WTC11 (cell line): ENCODE measurements at regions not wholly inside any gene's neighbourhood (a gene's known extent, or its start where the extent isn't known, plus 50 kb on each side); places are given as distances from the start of the nearest gene placed in this dataset.

Source experiments
- ATAC-seq: fragments of 200-7000 bp; cut with Tn5 transposase; 2 replicates; pipeline ENCODE4 v1.10.0; 2021; ENCODE audit warnings: mild to moderate bottlenecking, moderate library complexity
- CTCF ChIA-PET: fragments of 300-600 bp; sonication (Branson Sonifier 250); formaldehyde crosslinking; loops from one replicate; lab custom pipeline; 2021; ENCODE audit warnings: antibody characterized with exemption; lab: Charles Lee
- POLR2A ChIA-PET: fragments of 350-600 bp; sonication (Branson Sonifier 250); formaldehyde crosslinking; loops from one replicate; lab custom pipeline; 2021; ENCODE audit warnings: antibody characterized with exemption; lab: Charles Lee
- DNase-seq: peaks from one replicate; pipeline ENCODE4 v3.0.0; 2021; ENCODE audit warnings: low spot score
- H3K27ac Mint-ChIP-seq: 2 replicates; pipeline ENCODE4 v1.8.0; 2021; ENCODE audit warnings: mixed read lengths
- H3K27me3 Mint-ChIP-seq: 2 replicates; pipeline ENCODE4 v1.8.0; 2021; ENCODE audit warnings: low read depth, mild to moderate bottlenecking, moderate library complexity, mixed read lengths
- H3K36me3 Mint-ChIP-seq: 2 replicates; pipeline ENCODE4 v1.8.0; 2021; ENCODE audit warnings: mixed read lengths
- H3K4me1 Mint-ChIP-seq: 2 replicates; pipeline ENCODE4 v1.8.0; 2022; ENCODE audit warnings: mixed read lengths
- H3K4me3 Mint-ChIP-seq: 2 replicates; pipeline ENCODE4 v1.8.0; 2021; ENCODE audit warnings: mild to moderate bottlenecking, moderate library complexity, mixed read lengths
- H3K9me3 Mint-ChIP-seq: 2 replicates; pipeline ENCODE4 v1.8.0; 2021; ENCODE audit warnings: mixed read lengths
- EMX1 ChIP-seq: fragments of 250-450 bp; sonication (Bioruptor Pico); IDR thresholded peaks from 2 replicates; pipeline ENCODE4 v1.8.0; 2021; ENCODE audit warnings: mild to moderate bottlenecking
- HMGA2 ChIP-seq: fragments of 250-450 bp; sonication (Bioruptor Pico); IDR thresholded peaks from 2 replicates; pipeline ENCODE4 v1.4.0; 2021; ENCODE audit warnings: mild to moderate bottlenecking, moderate library complexity
- KAT7 ChIP-seq: sonication (generic); formaldehyde crosslinking; IDR thresholded peaks from 2 replicates; pipeline ENCODE4 v1.8.1; 2023; ENCODE audit warnings: missing genetic modification reagents, mild to moderate bottlenecking, borderline replicate concordance
- NFATC4 ChIP-seq: fragments of 250-450 bp; sonication (Bioruptor Pico); IDR thresholded peaks from 2 replicates; pipeline ENCODE4 v1.9.0; 2021; ENCODE audit warnings: mild to moderate bottlenecking
- NFYB ChIP-seq: sonication (generic); formaldehyde crosslinking; conservative IDR thresholded peaks from 2 replicates; pipeline ENCODE4 v1.8.0; 2022; ENCODE audit warnings: low read depth, missing genetic modification reagents
- NR2C2 ChIP-seq: sonication (generic); formaldehyde crosslinking; IDR thresholded peaks from 2 replicates; pipeline ENCODE4 v1.8.0; 2022; ENCODE audit warnings: mild to moderate bottlenecking, missing genetic modification reagents
- TEAD1 ChIP-seq: sonication (generic); formaldehyde crosslinking; IDR thresholded peaks from 2 replicates; pipeline ENCODE4 v1.8.0; 2022; ENCODE audit warnings: mild to moderate bottlenecking, missing genetic modification reagents
- TEAD4 ChIP-seq: sonication (generic); formaldehyde crosslinking; IDR thresholded peaks from 2 replicates; pipeline ENCODE4 v1.8.0; 2022; ENCODE audit warnings: mild to moderate bottlenecking, missing genetic modification reagents
- TF ChIP-seq, protein P1 (sequence below): sonication (generic); formaldehyde crosslinking; IDR thresholded peaks from 2 replicates; pipeline ENCODE4 v1.8.1; 2022; ENCODE audit warnings: mild to moderate bottlenecking, moderate library complexity, missing genetic modification reagents
- TF ChIP-seq, protein P2 (sequence below): sonication (generic); formaldehyde crosslinking; IDR thresholded peaks from 2 replicates; pipeline ENCODE4 v1.8.0; 2022; ENCODE audit warnings: missing genetic modification reagents
- TF ChIP-seq, protein P3 (sequence below): sonication (generic); formaldehyde crosslinking; IDR thresholded peaks from 2 replicates; pipeline ENCODE4 v1.8.0; 2023; ENCODE audit warnings: missing genetic modification reagents, mild to moderate bottlenecking, borderline replicate concordance
- TF ChIP-seq, protein P4 (sequence below): fragments of 250-450 bp; sonication (Bioruptor Pico); IDR thresholded peaks from 2 replicates; pipeline ENCODE4 v1.9.0; 2021; ENCODE audit warnings: mild to moderate bottlenecking

DNA sequence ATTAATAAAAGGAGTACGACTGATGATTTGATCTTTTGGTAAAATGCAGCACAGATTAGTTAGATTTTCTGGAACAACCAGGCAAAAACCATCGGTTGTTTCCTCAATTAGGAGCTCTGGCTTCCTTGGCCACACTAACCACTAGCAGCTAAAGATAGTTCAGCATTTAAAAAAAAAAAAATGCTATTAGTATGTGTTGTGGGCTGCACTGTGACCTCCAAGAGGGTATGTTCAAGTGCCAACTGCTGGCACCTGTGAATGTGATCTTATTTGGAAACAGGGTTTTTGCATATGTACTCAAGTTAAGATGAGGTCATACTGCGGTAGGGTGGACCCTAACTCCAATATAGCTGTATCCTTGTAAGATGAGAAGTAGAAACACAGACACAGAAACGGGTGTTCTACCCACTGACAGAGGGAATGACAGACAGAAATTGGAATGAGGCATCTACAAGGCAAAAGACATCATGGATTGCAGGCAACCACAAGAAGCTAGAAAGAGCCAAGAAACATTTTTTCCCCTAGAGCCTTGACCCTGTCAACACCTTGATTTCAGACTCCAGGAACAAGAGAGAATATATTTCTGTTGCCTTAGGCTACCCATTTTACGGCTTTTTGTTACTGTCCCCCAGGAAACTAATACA is 534.6 kb upstream of the ROBO2 start:
- H3K27me3 Mint-ChIP-seq = no peaks in the 10 kb centered on the region
- no peak for DNase-seq

DNA sequence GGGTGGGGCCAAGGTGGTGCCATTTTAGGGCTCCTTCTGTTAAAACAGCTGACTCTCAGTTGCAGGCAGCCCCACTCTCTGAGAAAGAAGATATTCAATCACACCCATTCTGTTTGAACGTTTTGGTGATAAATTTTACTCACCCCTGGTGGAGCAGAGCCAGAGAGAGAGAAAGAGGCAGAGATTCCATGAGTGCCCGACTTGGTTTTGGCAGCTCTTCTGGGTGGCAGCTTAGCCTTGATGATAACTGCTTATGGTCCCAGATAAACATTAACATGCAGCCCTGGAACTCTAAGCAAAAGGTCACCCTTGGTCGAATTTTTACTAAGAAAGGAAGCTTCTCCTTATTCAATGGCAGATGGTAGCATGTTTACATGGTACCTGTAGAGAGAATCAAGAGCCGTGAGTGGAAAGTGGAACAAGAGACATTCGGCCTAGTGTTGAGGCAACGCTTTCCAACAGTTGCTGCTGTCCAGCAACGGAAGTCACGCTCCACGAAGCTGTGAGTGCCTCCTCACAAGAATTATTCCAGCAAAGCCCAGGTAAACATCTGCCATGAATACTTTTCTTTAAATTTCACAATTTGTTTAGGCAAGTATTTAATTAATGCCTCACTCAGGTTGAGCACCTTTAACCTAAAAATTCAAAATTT is 530.6 kb upstream of the ROBO2 start:
- no peak for TF ChIP-seq TEAD4 (CRISPR knock-in tag)
- Mint-ChIP-seq H3K27me3 (no peaks in the 10 kb centered on the region), H3K4me1 (no peaks in the 10 kb centered on the region), H3K27ac (no peak overlapping the region), H3K4me3 (no peak overlapping the region), H3K36me3 (no peaks in the 10 kb centered on the region), H3K9me3 (no peaks in the 10 kb centered on the region)
- ChIA-PET POLR2A (no interaction called here), CTCF (no interaction called here)
- ATAC-seq (no peak), DNase-seq (no peak)

More for the DNA sequence above, 534.6 kb upstream of the ROBO2 start:
- no peak for ATAC-seq
- Mint-ChIP-seq H3K36me3 (no peaks in the 10 kb centered on the region), H3K4me3 (no peak overlapping the region), H3K4me1 (no peaks in the 10 kb centered on the region), H3K9me3 (no peaks in the 10 kb centered on the region), H3K27ac (no peak overlapping the region)
- ChIA-PET POLR2A (no interaction called here), CTCF (no interaction called here)
- TF ChIP-seq, protein P1, sequence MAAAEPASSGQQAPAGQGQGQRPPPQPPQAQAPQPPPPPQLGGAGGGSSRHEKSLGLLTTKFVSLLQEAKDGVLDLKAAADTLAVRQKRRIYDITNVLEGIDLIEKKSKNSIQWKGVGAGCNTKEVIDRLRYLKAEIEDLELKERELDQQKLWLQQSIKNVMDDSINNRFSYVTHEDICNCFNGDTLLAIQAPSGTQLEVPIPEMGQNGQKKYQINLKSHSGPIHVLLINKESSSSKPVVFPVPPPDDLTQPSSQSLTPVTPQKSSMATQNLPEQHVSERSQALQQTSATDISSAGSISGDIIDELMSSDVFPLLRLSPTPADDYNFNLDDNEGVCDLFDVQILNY (CRISPR knock-in tag) = no peak
- TF ChIP-seq, protein P2, sequence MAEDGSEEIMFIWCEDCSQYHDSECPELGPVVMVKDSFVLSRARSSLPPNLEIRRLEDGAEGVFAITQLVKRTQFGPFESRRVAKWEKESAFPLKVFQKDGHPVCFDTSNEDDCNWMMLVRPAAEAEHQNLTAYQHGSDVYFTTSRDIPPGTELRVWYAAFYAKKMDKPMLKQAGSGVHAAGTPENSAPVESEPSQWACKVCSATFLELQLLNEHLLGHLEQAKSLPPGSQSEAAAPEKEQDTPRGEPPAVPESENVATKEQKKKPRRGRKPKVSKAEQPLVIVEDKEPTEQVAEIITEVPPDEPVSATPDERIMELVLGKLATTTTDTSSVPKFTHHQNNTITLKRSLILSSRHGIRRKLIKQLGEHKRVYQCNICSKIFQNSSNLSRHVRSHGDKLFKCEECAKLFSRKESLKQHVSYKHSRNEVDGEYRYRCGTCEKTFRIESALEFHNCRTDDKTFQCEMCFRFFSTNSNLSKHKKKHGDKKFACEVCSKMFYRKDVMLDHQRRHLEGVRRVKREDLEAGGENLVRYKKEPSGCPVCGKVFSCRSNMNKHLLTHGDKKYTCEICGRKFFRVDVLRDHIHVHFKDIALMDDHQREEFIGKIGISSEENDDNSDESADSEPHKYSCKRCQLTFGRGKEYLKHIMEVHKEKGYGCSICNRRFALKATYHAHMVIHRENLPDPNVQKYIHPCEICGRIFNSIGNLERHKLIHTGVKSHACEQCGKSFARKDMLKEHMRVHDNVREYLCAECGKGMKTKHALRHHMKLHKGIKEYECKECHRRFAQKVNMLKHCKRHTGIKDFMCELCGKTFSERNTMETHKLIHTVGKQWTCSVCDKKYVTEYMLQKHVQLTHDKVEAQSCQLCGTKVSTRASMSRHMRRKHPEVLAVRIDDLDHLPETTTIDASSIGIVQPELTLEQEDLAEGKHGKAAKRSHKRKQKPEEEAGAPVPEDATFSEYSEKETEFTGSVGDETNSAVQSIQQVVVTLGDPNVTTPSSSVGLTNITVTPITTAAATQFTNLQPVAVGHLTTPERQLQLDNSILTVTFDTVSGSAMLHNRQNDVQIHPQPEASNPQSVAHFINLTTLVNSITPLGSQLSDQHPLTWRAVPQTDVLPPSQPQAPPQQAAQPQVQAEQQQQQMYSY = no peak
- TF ChIP-seq HMGA2 (CRISPR knock-in tag) (no peak), EMX1 (CRISPR knock-in tag) (no peak)
- TF ChIP-seq, protein P3, sequence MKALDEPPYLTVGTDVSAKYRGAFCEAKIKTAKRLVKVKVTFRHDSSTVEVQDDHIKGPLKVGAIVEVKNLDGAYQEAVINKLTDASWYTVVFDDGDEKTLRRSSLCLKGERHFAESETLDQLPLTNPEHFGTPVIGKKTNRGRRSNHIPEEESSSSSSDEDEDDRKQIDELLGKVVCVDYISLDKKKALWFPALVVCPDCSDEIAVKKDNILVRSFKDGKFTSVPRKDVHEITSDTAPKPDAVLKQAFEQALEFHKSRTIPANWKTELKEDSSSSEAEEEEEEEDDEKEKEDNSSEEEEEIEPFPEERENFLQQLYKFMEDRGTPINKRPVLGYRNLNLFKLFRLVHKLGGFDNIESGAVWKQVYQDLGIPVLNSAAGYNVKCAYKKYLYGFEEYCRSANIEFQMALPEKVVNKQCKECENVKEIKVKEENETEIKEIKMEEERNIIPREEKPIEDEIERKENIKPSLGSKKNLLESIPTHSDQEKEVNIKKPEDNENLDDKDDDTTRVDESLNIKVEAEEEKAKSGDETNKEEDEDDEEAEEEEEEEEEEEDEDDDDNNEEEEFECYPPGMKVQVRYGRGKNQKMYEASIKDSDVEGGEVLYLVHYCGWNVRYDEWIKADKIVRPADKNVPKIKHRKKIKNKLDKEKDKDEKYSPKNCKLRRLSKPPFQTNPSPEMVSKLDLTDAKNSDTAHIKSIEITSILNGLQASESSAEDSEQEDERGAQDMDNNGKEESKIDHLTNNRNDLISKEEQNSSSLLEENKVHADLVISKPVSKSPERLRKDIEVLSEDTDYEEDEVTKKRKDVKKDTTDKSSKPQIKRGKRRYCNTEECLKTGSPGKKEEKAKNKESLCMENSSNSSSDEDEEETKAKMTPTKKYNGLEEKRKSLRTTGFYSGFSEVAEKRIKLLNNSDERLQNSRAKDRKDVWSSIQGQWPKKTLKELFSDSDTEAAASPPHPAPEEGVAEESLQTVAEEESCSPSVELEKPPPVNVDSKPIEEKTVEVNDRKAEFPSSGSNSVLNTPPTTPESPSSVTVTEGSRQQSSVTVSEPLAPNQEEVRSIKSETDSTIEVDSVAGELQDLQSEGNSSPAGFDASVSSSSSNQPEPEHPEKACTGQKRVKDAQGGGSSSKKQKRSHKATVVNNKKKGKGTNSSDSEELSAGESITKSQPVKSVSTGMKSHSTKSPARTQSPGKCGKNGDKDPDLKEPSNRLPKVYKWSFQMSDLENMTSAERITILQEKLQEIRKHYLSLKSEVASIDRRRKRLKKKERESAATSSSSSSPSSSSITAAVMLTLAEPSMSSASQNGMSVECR = no peak

DNA sequence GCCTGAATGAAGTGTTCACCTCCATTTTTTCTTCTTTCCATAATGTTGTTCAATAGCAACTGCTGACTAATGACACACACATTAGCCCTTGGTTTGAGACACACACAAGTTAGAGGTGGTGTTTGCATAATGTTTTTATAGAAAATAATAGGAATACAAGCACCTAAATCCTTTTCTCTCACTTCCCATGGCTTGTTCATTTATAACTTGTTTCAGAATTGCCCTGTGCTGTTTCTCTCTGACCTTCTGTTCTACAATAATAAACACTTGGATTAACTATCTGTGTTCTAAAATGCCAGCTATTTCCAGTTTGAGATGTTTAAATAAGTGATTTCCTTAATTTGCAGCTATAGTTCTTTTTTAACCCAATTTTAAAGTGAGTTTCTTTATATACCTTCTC is 525.1 kb upstream of the ROBO2 start:
- no peak for TF ChIP-seq NFYB (CRISPR knock-in tag)
- TF ChIP-seq KAT7 (CRISPR knock-in tag) = no peak
- no peak for TF ChIP-seq TEAD1
- no peak for TF ChIP-seq NR2C2 (CRISPR knock-in tag)
- no peak for TF ChIP-seq NFATC4 (CRISPR knock-in tag)
- TF ChIP-seq, protein P4, sequence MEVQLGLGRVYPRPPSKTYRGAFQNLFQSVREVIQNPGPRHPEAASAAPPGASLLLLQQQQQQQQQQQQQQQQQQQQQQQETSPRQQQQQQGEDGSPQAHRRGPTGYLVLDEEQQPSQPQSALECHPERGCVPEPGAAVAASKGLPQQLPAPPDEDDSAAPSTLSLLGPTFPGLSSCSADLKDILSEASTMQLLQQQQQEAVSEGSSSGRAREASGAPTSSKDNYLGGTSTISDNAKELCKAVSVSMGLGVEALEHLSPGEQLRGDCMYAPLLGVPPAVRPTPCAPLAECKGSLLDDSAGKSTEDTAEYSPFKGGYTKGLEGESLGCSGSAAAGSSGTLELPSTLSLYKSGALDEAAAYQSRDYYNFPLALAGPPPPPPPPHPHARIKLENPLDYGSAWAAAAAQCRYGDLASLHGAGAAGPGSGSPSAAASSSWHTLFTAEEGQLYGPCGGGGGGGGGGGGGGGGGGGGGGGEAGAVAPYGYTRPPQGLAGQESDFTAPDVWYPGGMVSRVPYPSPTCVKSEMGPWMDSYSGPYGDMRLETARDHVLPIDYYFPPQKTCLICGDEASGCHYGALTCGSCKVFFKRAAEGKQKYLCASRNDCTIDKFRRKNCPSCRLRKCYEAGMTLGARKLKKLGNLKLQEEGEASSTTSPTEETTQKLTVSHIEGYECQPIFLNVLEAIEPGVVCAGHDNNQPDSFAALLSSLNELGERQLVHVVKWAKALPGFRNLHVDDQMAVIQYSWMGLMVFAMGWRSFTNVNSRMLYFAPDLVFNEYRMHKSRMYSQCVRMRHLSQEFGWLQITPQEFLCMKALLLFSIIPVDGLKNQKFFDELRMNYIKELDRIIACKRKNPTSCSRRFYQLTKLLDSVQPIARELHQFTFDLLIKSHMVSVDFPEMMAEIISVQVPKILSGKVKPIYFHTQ (CRISPR knock-in tag) = no peak
- no peaks in the 10 kb centered on the region for H3K27me3 Mint-ChIP-seq
- no peaks in the 10 kb centered on the region for H3K4me1 Mint-ChIP-seq
- DNase-seq = no peak
- ATAC-seq = no peak
- no peaks in the 10 kb centered on the region for H3K9me3 Mint-ChIP-seq
- no peak overlapping the region for H3K27ac Mint-ChIP-seq
- ChIA-PET CTCF (no interaction called here), POLR2A (no interaction called here)
- H3K4me3 Mint-ChIP-seq = no peak overlapping the region
- H3K36me3 Mint-ChIP-seq = no peaks in the 10 kb centered on the region
